Heart left ventricle (tissue), 13 donors: ENCODE measurements at regions not wholly inside any gene's neighbourhood (a gene's known extent, or its start where the extent isn't known, plus 50 kb on each side); places are given as distances from the start of the nearest gene placed in this dataset.

Source experiments
- CTCF ChIP-seq, 12 donors: fragments of 200-600 bp; sonication (generic) in 4 of 12; IDR thresholded peaks; one replicate each; pipeline versions ENCODE4 v1.5.0 to v1.8.0; 2018 to 2022; ENCODE audit warnings: antibody characterized with exemption in 12 of 12, mild to moderate bottlenecking in 5 of 12
- POLR2A ChIP-seq, 2 donors: fragments of 450-650 bp; IDR thresholded peaks; one replicate each; pipeline ENCODE4 v1.6.1; 2017; ENCODE audit warnings: antibody characterized with exemption in 2 of 2, mild to moderate bottlenecking in 2 of 2, moderate library complexity in 2 of 2
- donor health status: ischemic (EF 13 %, LVEDD 7.1; RV severe dilation, severe dysfunction).
- donor health status: DM: no; HTN: yes; CAD: no.
- donor health status: DM: no; HTN: no; CAD: no.
- donor health status: ischemic (EF 25% LVEDD 6.9; RV normal size, moderate dysfunction).
- donor health status: ischemic (EF 25% LVEDD 5.7; RV mildly dilated, moderate dysfunction).
- donor health status: ischemic (EF 35%, LVEDD 5.7; RV mildly dilated, moderate dysfunction).
- donor health status: nonischemic (EF 11% LVEDD 7.7; RV severe dilation, severe dysfunction).
- donor health status: DM: yes; HTN: yes; CAD: no.
- donor health status: PGD.
- donor health status: ischemic (EF 29% LVEDD 5.4; RV normal size, mild dysfunction).
- donor health status: nonischemic (EF 23%, LVEDD 6.1; RV moderate dilation, normal function).

- TF ChIP-seq CTCF (IDR thresholded peaks at IDR 0.05) (no peak), POLR2A (IDR thresholded peaks at IDR 0.05) (no peak)
Measured at GRCh38 chr4:138078751-138079520, 163.2 kb downstream of the SLC7A11 start.
